GM18502 (cell line): ENCODE measurements at regions not wholly inside any gene's neighbourhood (a gene's known extent, or its start where the extent isn't known, plus 50 kb on each side); places are given as distances from the start of the nearest gene placed in this dataset.

Source experiments
- ATAC-seq: cut with Tn5 transposase; IDR thresholded peaks from one replicate; pipeline ENCODE4 v1.9.1; 2021; ENCODE audit warnings: mild to moderate bottlenecking; ENCODE audit not compliant: unreplicated experiment, poor library complexity

DNA sequence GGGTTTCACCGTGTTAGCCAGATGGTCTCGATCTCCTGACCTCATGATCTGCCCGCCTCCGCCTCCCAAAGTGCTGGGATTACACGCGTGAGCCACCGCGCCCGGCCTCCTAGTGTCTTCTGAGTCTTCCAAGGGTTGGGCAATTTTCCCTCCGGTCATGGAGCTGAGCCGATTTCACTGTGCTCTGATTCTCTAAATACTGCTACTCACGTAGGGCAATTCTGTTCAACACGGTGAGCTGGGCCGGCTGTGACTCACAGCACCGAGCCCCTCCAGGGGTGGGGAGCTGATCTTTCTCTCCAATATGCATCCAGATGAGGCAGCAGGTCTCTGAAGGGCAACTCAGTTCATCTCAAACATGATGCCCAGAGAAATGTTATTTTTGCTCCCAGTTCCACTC is 71.6 kb upstream of the CD93 start:
- ATAC-seq = no peak

DNA sequence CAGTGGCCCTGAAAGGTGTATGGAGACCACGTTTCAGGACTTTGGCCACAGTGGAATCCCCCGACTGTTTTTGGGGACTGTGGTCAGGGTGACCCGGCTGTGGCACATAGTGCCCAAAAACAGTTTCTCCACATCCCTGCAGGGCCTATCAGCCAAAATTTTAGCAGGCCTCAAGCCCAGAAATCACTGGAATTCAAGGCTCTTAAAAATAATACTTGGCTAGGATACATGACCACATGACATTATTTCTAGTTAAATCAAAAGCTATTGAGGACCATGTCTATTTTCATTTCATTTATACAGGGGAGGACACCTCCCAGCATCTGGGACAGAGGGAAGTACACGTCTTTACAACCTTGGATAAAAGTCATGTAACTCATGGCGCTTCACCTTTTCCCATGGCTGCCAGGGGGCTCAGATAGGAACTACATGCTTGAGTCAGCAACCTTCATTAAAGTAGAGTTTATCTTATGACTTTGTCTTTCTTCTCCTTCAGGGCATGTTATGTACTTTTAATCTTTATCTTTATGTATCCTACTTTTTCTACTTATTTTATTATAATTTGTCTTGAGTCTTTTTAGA is 70.8 kb upstream of the CD93 start:
- no peak for ATAC-seq

DNA sequence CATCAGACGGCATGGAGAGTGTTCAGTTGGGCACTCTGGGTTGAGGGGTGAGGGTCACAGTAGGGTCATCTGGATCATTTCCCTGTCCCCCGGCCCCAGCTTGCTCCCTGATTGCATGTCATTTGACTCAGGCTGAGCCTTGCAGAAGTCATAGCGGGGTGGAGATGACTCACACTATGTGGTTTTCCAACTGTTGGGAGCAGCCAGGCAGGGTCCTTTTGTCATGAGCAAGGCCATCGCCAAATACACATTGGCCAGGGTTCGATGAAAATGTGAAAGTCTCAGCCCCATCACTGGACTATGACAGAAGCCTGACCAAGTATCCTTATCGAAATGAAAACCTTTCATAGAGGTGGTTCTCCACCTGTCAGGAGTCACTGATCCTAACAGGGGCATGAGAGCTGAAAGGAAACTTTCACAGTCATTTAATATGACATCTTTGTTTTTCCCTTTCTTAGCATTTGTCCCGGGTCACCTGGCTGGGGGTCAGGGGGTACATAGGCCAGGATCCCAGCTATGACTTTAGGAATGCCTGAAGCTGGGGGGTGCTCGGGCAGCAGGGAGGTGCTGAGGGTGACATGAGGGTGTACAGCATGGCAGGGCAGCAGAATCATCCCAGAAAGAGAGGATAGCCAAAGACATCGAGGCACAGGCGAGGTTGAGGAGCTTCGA is 70.2 kb upstream of the CD93 start:
- no peak for ATAC-seq

DNA sequence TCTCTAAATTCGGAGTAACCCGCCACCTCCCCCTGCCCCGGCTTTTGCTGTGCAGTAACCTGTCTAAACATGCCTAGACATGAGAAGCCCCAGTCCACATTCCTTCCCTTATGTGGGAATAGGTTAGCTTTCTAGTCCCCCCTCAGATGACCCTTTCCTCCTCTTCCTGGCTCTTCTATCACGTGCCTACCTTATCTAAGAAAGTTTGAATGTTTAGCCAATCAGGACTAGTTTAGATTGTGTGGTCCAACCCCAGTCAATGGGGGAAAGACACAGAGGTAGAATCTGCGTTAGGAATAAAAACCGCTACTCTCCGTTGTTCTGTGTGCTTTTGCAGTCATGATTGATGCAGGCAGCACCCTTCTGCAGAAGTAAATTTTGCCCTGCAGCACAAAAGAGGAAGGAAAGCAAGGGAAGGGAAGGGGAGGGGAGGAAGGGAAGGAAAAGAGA is 69.0 kb upstream of the CD93 start:
- ATAC-seq = no peak

DNA sequence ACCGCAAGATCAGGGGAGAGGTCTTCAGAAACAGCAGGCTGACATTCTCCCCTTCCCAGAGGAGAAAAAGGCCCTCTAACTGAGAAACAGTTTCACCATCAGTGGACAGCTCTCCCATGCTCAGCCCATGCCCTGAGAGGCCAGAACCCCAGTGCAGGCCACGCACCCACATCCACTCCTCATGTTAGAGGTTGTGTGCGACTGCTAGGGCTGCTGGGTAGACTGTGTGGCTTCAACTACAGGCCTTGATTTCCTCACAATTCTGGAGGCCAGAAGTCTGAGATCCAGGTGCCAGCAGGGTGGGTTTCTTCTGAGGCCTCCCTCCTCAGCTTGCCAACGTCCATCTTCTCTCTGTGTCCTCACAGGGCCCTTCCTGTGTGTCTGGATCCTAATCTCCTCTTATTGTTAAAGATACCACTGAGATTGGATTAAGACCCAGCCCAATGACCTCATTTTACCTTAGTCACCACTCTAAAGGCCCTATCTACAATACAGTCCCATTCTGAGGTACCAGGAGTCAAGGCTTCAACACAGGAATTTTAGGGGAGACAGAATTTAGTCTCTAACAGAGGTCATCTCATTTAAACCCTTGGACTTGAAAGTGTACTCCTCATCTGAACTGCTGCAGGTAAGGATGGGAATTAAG is 67.7 kb upstream of the CD93 start:
- ATAC-seq = no peak

DNA sequence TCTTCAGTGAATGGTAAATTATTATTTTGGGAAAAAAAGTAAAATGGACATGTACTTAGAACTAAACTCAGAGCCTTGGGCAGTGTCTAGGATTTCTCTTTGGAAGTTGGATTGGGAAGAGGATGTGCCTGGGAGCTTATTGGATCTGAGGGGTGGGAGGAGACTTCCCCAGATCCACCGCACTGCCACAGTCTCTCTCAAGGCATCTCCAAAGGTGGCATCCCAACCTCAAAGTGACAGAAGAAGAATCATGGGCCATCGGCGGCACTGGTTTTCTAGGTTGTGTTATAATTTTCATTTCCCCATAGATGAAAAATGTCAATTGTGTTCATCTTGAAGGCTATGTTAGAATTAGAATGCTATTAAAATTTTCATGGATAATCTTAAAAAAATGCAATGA is 66.8 kb upstream of the CD93 start:
- no peak for ATAC-seq

DNA sequence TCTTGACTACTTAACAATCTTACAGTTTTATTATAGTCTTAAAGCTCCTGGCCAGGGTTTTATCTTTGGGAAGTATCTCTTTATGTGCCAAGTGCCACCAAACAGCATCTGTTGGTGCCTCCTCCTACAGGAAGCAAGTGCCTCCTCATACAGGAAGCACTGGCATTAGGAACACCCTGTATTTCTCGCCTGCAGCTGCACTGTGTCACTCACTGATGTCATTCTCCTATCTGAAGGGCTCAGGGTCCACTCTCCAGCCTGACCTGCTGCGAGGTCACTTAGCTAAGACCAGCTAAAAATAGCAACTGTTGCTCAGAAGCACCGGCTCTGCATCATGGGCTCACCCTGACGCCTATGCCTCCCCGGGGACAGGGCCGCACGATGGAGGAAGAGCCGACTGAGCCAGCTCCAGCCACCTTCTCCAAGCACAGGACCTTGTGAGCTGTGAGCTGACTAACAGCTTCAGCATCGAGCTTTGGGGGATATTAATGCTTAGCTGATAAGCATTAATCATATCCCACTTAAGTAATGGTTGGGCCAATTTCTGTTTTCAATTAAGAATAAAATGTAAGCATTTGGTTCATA is 66.3 kb upstream of the CD93 start:
- ATAC-seq = no peak

DNA sequence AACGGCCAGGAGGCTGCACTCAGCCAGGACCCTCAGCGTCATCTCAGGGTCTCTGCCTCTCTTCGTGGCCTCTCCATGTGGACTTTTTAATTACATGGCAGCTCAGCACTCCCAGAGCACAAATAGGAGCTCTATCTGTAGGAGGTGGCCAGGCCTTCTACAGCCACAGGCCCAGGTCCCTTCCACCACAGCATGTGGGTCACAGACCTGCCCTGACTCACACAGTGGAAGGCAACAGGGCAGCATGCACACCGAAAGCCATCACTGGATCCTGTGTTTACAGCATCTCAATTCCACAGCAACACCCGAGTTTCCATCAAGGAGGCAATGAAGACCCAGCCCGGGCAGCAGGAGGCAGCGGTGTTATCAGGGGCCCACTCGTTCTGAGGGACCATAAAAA is 65.8 kb upstream of the CD93 start:
- no peak for ATAC-seq

DNA sequence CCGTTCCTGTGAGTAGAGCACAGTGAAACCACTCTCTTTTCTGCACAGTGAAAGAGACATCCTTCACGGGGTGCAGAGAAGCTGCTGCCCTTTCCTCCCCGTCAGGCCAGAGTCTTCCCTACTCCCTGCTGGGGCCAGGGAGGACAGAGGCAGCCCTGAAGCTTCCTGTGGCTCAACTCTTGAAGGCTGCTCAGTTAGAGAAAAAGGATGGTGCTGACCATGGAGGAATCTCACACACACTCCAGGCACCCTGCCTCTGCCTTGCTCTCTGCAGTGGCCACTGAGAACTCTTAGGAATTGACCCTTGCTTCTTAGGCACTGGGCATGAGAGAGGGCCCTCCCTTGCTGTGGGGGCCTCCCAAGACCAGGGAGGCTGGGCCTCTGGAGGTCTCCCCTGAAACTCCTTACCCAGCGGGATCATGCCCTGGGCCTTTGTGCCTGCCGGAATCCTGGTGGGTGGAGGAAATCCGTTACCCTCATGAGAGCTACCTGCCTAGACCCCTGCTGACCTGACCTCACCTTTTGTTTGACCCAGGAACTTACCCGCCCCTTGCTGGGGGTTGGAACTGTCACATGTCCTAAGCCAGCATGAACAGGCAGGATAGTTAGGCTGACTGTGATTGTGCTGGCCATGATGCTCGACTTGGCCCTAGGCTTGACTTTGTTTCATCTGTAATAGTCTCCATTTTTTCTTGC is 65.0 kb upstream of the CD93 start:
- no peak for ATAC-seq

DNA sequence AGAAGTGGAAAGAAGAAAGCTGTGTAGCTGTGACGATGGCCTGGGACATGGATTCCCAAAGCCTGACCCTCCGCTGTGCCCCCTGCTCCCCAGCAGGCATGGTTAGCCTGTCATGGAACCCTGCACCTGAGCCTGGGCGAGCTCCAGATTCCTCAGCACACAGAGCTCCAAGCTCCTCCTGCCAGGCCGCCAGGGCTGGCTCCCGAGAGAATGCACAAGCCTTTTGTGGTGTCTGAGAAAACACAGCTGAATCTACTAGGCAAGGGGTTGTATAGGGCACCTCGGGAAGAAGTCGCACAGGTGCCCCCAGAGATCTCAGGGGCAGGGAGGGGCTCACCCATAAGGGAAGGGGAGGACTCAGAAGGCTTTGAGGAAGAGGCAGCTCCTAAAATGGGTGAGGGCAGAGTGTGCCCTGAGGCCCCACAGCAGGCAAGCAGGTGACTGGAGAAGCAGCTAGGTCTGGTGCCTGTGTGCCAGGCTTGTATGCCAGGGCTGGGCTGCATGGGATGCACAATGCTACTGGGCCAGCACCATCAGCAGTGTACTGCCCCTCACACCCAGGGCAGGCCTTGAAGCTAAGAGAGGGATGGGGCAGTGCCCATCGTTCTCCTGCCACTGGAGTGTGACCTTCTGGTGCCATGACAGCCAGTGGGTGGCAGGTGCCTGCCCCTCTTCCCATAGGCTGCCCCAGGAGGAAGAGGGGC is 64.3 kb upstream of the CD93 start:
- ATAC-seq = no peak

DNA sequence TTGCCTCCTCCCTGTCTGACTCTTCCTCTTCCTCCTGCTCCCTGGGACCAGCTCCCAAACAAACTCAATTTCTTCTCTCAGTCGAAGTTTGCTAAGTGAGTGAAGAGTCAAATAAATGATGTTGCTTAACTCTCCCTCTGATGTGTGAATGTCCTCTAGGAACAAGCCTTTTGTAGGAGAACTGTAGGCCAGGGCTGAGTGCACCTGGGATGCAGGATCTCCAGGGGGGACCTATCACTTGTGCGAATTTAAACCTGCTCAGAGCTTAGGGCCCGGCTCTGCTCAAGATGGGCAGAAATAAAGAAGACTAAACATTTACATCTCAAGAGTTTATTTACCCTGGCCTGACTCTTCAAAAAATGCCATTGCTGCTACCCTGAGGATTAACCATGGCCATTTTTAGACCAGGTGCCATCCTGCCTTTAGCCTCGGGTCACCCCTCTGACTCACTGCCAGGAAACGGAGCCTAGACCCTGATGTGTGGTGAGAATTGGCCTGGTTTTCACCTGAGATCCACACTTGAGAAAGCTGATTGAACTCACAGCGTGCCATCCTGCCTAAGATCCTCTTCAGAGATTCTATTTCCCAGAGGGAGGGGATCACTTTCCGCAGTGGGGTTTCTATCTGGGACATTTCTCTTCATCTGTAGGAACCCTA is 63.6 kb upstream of the CD93 start:
- no peak for ATAC-seq

DNA sequence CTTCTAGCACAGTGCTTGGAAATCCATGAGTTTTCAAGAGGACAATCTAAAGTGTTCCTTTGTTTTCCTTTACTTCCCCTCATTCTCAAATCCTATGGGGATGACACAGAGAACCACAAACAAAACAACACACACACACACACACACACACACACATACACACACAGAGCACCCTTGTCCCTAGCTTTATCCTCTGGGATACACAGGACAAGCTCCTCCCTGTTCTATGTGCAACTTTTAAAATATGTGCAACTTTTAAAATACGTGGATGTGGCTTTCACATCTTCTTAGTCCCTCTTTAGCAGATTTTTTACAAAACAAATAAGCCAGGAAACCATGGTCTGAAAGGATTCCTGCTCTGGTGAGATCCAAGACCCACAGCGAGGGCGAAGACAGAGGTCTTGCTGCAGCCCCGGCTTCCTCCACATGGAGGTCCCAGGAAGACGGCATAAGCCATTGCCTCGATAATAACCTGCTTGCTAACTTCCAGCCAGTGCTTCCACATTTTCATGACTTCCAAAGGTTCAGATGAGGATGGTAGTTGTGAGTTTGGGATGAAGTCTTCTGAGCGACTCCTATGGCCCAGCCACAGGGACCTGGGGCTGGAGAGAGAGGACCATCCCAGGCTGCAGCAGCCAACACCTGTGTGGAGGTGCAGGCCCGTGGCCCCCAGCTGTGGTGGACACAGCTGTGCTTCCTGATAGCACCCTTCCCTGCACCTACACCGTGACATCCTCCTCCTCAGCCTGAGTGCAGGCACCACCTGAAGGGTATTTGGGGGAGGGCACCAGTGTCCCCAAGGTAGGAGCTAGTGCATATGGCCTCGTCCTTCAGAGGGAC is 62.8 kb upstream of the CD93 start:
- ATAC-seq = no peak

DNA sequence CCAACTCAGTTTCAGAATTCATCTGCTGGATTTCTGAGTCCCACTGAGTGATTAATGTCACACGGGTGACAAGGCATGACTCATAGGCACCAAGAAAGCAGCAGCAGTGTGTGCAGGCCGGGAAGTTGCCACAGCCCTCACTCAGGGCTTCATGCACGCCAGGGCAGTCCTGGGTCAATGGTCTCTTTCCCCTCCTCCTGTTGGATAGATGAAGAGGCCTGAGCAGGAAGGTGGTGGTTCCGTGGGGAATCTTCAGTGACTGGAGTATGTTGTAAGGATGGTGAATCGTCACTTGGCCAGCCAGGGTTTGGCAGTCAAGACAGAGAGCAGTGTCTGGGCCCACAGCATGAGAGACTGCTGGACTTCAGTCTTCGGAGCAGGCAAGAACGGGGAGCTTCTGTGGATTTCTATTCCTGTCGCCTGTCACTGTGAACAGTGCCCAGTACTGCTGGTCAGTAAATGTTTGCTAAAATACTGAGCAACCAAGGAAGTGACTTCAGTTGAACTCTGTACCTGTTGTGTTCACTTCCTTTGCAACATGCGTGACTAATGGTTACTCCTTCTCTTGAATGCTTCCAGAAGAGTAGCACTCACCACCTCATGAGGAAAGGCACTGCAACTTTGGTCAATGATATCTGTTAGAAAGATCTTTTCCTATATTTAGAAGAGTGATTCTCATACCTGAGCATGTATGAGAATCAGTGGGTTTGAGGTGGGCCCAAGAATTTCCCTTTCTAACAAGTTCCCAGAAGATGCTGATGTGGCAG is 62.0 kb upstream of the CD93 start:
- ATAC-seq = peak; percentile 72

DNA sequence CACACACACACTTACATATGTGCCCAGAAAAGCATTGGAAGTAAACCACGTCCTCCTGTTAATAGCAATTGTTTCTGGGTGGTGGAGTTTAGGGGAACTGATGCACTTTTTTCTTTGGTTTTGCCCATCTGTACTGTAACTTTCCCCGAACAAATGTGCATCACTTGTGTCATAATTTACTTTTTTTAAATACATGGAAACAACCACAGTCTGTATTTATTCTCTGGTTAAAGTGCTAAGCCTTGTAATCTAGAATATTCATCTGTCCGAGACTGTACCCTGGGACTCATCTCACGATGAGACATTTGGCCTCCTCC is 61.5 kb upstream of the CD93 start:
- ATAC-seq = no peak

DNA sequence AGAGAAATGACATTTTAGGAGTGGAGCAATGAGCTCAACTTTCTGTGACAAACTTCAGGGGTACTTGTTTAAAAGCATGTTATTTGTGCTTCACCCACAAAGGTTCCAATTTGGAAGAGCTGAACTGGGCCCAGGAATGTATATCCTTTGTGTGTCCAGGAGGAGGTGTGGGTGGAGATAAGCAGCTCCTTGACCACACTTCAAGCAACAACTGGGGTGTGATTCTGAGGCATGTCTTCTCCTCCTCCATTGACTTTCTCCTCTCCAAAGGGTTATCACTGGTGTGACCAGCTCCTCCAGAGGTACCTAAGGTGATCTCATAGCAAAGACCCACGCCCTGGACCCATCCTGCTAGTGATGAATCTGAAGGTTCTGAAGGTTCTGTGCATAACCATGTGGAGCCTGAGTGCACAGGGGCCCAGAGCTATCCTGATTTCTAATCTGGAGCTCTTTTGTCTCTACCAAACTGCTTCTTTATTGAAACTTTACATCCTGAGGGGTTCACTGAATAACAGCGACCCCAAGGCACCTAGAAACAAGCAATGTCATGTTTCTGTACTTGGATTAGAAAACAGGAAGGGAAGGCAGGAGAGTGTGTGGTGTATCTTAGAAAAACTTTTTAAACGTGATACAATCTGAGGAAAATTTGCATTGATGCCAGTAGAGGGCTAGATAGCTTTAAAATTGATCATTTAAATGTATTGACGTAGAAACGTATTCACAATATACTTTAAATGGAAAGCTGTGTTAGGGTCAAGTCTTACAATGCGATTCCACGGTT is 60.9 kb upstream of the CD93 start:
- no peak for ATAC-seq

DNA sequence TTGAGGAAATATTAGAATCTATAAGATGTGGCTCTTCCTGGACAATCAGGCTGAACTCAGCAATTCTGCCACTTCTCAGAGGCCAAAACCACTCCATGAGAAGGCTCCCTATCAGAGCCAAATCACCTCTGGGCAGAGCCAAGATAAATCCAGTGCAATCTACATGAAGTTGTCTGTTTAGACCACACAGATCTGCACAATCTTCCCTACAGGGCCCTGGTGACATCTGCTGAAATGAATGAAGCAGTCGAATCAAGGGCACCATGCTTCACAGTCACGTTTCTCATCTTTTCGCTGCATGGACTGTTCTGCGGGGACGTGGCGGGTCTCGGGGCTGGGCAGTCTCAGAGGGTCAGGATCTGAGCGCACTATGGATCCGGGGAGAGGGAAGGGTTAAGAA is 60.1 kb upstream of the CD93 start:
- ATAC-seq = no peak

DNA sequence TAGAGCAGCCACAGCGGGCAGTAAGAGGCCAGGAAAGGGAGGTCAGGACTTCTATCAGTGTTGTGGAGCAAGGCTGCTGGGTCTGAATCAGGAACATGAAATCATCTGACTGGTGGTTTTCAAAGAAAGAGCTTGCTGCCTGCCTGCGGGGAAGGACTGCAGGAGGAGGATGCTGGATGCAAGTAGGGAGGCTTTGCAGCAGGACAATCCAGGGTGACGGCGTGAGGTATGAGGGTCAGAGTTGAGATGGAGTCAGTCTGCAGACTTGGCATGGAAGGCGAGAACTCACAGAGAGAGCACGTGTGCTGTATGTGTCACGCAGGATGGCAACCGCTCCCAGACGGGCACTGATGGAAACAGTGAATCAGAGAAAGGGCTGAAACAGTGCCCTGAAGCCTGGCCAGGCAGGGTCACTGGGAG is 59.2 kb upstream of the CD93 start:
- ATAC-seq = no peak

DNA sequence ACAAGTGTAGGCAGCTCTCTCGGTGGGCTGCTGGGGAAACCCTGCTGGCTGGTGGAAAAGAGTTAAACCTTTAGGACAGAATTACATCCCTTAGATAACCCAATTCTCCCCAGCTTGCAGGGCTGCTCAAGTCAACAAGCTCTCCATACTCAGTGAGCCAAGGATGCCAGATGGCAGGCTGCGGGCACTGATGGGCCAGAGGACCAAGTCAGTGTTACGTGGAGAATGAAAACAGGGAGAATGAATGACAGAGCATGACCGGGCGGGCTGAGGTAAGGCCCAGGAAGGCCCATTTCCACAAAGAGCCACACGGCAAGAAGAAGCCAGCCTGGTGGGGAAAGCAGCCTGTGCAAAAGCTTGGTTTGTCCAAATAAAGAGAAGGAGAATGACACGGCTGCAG is 58.7 kb upstream of the CD93 start:
- no peak for ATAC-seq
